ENCODE measurements at regions not wholly inside any gene's neighbourhood (a gene's known extent, or its start where the extent isn't known, plus 50 kb on each side); places are given as distances from the start of the nearest gene placed in this dataset.

GRCh38 chr1:157310401-157310800 is 172.2 kb upstream of the ETV3 start:
- WGBS, result 38% methylated on average over 5 of the region's 5 CpGs
- Histone ChIP-seq H3K27me3 (no peaks in the 10 kb centered on the region), H3K9me3 (no peaks in the 10 kb centered on the region), H3K27ac (no peak overlapping the region), H3K36me3 (no peaks in the 10 kb centered on the region), H3K4me3 (no peak overlapping the region), H3K4me1 (peaks cover 16% of the 10 kb centered on the region)
- TF ChIP-seq POLR2AphosphoS5 (IDR thresholded peaks at IDR 0.05) (no peak), EP300 (IDR thresholded peaks at IDR 0.05) (no peak), POLR2A (IDR thresholded peaks at IDR 0.05) (no peak)
- TF ChIP-seq, protein P1, sequence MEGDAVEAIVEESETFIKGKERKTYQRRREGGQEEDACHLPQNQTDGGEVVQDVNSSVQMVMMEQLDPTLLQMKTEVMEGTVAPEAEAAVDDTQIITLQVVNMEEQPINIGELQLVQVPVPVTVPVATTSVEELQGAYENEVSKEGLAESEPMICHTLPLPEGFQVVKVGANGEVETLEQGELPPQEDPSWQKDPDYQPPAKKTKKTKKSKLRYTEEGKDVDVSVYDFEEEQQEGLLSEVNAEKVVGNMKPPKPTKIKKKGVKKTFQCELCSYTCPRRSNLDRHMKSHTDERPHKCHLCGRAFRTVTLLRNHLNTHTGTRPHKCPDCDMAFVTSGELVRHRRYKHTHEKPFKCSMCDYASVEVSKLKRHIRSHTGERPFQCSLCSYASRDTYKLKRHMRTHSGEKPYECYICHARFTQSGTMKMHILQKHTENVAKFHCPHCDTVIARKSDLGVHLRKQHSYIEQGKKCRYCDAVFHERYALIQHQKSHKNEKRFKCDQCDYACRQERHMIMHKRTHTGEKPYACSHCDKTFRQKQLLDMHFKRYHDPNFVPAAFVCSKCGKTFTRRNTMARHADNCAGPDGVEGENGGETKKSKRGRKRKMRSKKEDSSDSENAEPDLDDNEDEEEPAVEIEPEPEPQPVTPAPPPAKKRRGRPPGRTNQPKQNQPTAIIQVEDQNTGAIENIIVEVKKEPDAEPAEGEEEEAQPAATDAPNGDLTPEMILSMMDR (IDR thresholded peaks at IDR 0.05), result no peak
- DNase-seq (ENCODE audit: low spot score in 2 of 2), result no peak

DNA sequence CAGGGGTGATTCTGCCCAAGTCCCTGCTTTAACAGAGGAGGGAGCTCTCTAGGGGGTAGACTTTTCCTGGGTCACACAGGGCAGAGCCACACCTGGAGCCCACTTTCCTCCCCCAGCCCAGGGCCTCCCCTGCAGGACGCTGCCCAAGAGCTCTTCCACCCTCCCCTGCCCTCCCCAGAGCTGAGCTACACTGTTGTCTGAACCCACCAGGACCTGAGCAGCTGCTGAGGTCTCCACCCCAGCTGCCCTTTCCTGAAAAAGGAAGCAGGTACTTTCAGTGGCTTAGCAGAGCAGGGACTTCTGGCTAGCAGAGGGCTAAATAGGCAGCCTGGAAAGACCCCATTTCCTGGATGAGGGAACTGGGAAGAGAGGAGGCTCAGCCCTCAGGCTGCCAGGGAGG is 169.3 kb upstream of the ETV3 start:
- H3K36me3 ChIP-seq, result no peaks in the 10 kb centered on the region
- H3K27ac ChIP-seq, result no peak overlapping the region
- H3K27me3 ChIP-seq, result no peaks in the 10 kb centered on the region
- DNase-seq (ENCODE audit: low spot score in 2 of 2), result no peak
- WGBS, result 67% methylated on average over 1 of the region's 1 CpG
- H3K4me3 ChIP-seq, result no peak overlapping the region
- H3K4me1 ChIP-seq, result peaks cover 12% of the 10 kb centered on the region
- TF ChIP-seq EP300 (IDR thresholded peaks at IDR 0.05) (no peak), POLR2A (IDR thresholded peaks at IDR 0.05) (no peak), POLR2AphosphoS5 (IDR thresholded peaks at IDR 0.05) (no peak)
- TF ChIP-seq, protein P1 (IDR thresholded peaks at IDR 0.05), result no peak
- H3K9me3 ChIP-seq, result no peaks in the 10 kb centered on the region

DNA sequence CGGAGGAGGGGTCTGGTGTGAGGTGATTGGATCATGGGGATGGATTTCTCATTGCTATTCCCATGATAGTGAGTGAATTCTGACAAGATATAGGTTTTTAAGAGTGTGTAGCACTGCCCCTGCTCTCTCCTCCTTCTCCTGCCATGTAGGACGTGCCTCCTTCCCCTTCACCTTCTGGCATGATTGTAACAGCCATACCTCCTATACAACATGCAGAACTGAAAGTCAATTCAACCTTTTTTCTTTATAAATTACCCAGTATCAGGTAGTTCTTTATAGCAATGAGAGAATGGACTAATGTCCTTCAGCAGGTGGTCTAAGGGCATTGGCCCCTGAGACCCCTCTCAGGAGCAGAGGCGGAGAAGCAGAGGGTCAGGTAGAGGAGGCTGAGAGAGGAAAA is 168.7 kb upstream of the ETV3 start:
- DNase-seq (ENCODE audit: low spot score in 2 of 2), result no peak
- H3K27me3 ChIP-seq, result no peaks in the 10 kb centered on the region

GRCh38 chr1:157304271-157304670 is 166.1 kb upstream of the ETV3 start:
- Histone ChIP-seq H3K4me1 (no peaks in the 10 kb centered on the region), H3K27ac (no peak overlapping the region), H3K9me3 (no peaks in the 10 kb centered on the region), H3K4me3 (no peak overlapping the region), H3K27me3 (no peaks in the 10 kb centered on the region), H3K36me3 (no peaks in the 10 kb centered on the region)
- DNase-seq (ENCODE audit: low spot score in 2 of 2), result no peak
- 22% methylated on average over 1 of the region's 1 CpG for WGBS
- TF ChIP-seq POLR2AphosphoS5 (IDR thresholded peaks at IDR 0.05) (no peak), EP300 (IDR thresholded peaks at IDR 0.05) (no peak), POLR2A (IDR thresholded peaks at IDR 0.05) (no peak)
- TF ChIP-seq, protein P1 (IDR thresholded peaks at IDR 0.05), result no peak

More for the DNA sequence above, 168.7 kb upstream of the ETV3 start:
- H3K4me1 ChIP-seq, result peaks cover 7% of the 10 kb centered on the region
- no peaks in the 10 kb centered on the region for H3K9me3 ChIP-seq
- H3K36me3 ChIP-seq, result no peaks in the 10 kb centered on the region
- H3K4me3 ChIP-seq, result no peak overlapping the region
- TF ChIP-seq POLR2A (IDR thresholded peaks at IDR 0.05) (no peak), EP300 (IDR thresholded peaks at IDR 0.05) (no peak), POLR2AphosphoS5 (IDR thresholded peaks at IDR 0.05) (no peak)
- TF ChIP-seq, protein P1 (IDR thresholded peaks at IDR 0.05), result no peak
- H3K27ac ChIP-seq, result no peak overlapping the region
- WGBS, result 67% methylated on average over 3 of the region's 3 CpGs

DNA sequence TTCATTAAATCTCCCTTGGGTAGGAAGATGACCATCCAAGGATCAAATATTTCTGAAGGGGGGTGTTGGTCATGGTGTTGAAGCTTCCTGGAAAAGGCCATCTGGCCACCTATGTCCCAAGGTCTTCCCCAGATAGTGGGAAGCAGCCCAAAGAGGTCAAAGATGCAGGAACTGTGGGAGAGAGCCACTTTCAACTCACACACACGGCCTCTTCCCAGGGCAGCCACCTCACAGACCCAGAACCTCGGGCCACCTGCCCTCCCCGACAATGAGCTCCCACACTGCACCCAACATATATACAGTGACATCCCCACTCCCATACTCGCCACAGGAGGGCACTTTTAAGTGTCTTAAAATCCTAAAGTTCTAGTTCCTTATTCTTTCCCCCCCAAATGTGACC is 164.5 kb upstream of the ETV3 start:
- no peaks in the 10 kb centered on the region for H3K4me1 ChIP-seq
- H3K36me3 ChIP-seq, result no peaks in the 10 kb centered on the region
- H3K4me3 ChIP-seq, result no peak overlapping the region
- TF ChIP-seq, protein P1 (IDR thresholded peaks at IDR 0.05), result no peak
- TF ChIP-seq POLR2A (IDR thresholded peaks at IDR 0.05) (no peak), POLR2AphosphoS5 (IDR thresholded peaks at IDR 0.05) (no peak), EP300 (IDR thresholded peaks at IDR 0.05) (no peak)
- no peaks in the 10 kb centered on the region for H3K9me3 ChIP-seq
- DNase-seq (ENCODE audit: low spot score in 2 of 2), result no peak
- no peaks in the 10 kb centered on the region for H3K27me3 ChIP-seq
- 84% methylated on average over 4 of the region's 4 CpGs for WGBS
- H3K27ac ChIP-seq, result no peak overlapping the region
